H1 (cell line): ENCODE measurements at regions not wholly inside any gene's neighbourhood (a gene's known extent, or its start where the extent isn't known, plus 50 kb on each side); places are given as distances from the start of the nearest gene placed in this dataset.

ENCODE experiments used
- CBX5 ChIP-seq: fragments of 300-800, 300-1000 bp; sonication (generic); IDR thresholded peaks from 2 replicates; pipeline ENCODE4 v1.7.1; 2016; ENCODE audit warnings: antibody characterized with exemption, low read length, low read depth
- CTCF ChIP-seq, 3 experiments: IDR thresholded peaks; 1 replicate in 2 of 3; 2 replicates in 1 of 3; pipeline versions ENCODE4 v1.5.1 to v1.6.1; 2011; ENCODE audit warnings: low read length in 3 of 3, mild to moderate bottlenecking in 3 of 3, inconsistent platforms in 2 of 3, low read depth in 1 of 3, moderate library complexity in 1 of 3; ENCODE audit not compliant: insufficient read depth in 1 of 3; ENCODE audit errors: control extremely low read depth in 1 of 3
- NRF1 ChIP-seq: IDR thresholded peaks from 2 replicates; pipeline ENCODE4 v1.6.1; 2011; ENCODE audit warnings: mild to moderate bottlenecking, low read depth, low read length, improper control_type of control experiment
- POLR2AphosphoS5 ChIP-seq: IDR thresholded peaks from 2 replicates; pipeline ENCODE4 v1.6.1; 2011; ENCODE audit warnings: low read depth, low read length

GRCh38 chr14:61953602-61954001 lies 191.4 kb downstream of the SNAPC1 start:
- TF ChIP-seq NRF1 (no peak), CTCF (IDR thresholded peaks at IDR 0.05; ENCODE audit: control extremely low read depth in 1 of 3, insufficient read depth in 1 of 3, low read depth in 1 of 3, low read length in 3 of 3) (peak in 1 of 3 experiments; percentile 19; a peak in 1 of 4 replicates), POLR2AphosphoS5 (no peak), CBX5 (no peak)
